ENCODE measurements at regions not wholly inside any gene's neighbourhood (a gene's known extent, or its start where the extent isn't known, plus 50 kb on each side); places are given as distances from the start of the nearest gene placed in this dataset.

DNA sequence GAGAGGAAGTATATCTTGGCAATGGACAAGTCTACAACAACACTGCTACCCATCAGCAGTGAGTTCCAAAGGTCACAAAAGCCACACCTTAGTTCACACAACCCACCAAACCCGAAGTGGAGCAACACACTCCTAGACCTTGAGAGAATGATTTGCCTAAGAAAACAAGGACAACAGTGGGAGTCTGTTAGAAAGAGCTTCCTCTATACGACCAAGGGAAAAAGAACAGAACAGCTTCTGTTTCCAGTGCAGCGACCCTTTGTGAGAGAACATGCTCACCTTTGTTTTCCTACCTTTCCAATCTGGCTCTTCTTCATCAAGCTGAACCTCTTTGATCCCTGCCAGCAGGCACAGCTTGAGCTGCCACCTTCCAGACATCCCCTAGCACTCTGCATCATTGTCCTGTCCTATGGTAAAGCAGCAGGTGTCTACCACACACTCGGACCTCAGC lies 56.7 kb upstream of the PALMD start (continued):
- TF ChIP-seq HCFC1 (IDR thresholded peaks at IDR 0.05; ENCODE audit: low read depth, low read length): no peak
- TF ChIP-seq, protein P1, sequence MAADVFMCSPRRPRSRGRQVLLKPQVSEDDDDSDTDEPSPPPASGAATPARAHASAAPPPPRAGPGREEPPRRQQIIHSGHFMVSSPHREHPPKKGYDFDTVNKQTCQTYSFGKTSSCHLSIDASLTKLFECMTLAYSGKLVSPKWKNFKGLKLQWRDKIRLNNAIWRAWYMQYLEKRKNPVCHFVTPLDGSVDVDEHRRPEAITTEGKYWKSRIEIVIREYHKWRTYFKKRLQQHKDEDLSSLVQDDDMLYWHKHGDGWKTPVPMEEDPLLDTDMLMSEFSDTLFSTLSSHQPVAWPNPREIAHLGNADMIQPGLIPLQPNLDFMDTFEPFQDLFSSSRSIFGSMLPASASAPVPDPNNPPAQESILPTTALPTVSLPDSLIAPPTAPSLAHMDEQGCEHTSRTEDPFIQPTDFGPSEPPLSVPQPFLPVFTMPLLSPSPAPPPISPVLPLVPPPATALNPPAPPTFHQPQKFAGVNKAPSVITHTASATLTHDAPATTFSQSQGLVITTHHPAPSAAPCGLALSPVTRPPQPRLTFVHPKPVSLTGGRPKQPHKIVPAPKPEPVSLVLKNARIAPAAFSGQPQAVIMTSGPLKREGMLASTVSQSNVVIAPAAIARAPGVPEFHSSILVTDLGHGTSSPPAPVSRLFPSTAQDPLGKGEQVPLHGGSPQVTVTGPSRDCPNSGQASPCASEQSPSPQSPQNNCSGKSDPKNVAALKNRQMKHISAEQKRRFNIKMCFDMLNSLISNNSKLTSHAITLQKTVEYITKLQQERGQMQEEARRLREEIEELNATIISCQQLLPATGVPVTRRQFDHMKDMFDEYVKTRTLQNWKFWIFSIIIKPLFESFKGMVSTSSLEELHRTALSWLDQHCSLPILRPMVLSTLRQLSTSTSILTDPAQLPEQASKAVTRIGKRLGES (CRISPR knock-in tag; IDR thresholded peaks at IDR 0.05; ENCODE audit: borderline replicate concordance): no peak
- TF ChIP-seq ZNF33A (CRISPR knock-in tag; IDR thresholded peaks at IDR 0.05; ENCODE audit: borderline replicate concordance): no peak
- peak; percentile 95 for TF ChIP-seq FOXA3 (CRISPR knock-in tag; IDR thresholded peaks at IDR 0.05)
- TF ChIP-seq, protein P2, sequence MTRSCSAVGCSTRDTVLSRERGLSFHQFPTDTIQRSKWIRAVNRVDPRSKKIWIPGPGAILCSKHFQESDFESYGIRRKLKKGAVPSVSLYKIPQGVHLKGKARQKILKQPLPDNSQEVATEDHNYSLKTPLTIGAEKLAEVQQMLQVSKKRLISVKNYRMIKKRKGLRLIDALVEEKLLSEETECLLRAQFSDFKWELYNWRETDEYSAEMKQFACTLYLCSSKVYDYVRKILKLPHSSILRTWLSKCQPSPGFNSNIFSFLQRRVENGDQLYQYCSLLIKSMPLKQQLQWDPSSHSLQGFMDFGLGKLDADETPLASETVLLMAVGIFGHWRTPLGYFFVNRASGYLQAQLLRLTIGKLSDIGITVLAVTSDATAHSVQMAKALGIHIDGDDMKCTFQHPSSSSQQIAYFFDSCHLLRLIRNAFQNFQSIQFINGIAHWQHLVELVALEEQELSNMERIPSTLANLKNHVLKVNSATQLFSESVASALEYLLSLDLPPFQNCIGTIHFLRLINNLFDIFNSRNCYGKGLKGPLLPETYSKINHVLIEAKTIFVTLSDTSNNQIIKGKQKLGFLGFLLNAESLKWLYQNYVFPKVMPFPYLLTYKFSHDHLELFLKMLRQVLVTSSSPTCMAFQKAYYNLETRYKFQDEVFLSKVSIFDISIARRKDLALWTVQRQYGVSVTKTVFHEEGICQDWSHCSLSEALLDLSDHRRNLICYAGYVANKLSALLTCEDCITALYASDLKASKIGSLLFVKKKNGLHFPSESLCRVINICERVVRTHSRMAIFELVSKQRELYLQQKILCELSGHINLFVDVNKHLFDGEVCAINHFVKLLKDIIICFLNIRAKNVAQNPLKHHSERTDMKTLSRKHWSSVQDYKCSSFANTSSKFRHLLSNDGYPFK (CRISPR knock-in tag; IDR thresholded peaks at IDR 0.05; ENCODE audit: borderline replicate concordance): no peak
- TF ChIP-seq SMARCE1 (IDR thresholded peaks at IDR 0.05; ENCODE audit: borderline replicate concordance): no peak
- TF ChIP-seq FIP1L1 (IDR thresholded peaks at IDR 0.05; ENCODE audit: borderline replicate concordance, insufficient read depth, low read depth, low read length): no peak
- no peak for TF ChIP-seq TAF1 (CRISPR knock-in tag; IDR thresholded peaks at IDR 0.05)
- no peak for TF ChIP-seq MTA3 (CRISPR knock-in tag; IDR thresholded peaks at IDR 0.05)
- no peak for TF ChIP-seq ZNF770 (CRISPR knock-in tag; IDR thresholded peaks at IDR 0.05)
- peak; percentile 49; the same call in 1 of the 2 replicates for TF ChIP-seq PRDM10 (CRISPR knock-in tag; IDR thresholded peaks at IDR 0.05; ENCODE audit: low read depth)
- TF ChIP-seq ESRRA (CRISPR knock-in tag; IDR thresholded peaks at IDR 0.05; ENCODE audit: low read depth): no peak
- TF ChIP-seq GTF3A (CRISPR knock-in tag; conservative IDR thresholded peaks at IDR 0.05): no peak
- TF ChIP-seq TARDBP (CRISPR knock-in tag; IDR thresholded peaks at IDR 0.05): peak; percentile 46; the same call in 1 of the 2 replicates
- peak; percentile 85 for TF ChIP-seq ISL2 (CRISPR knock-in tag; IDR thresholded peaks at IDR 0.05)
